DND-41 (cell line): ENCODE measurements at regions not wholly inside any gene's neighbourhood (a gene's known extent, or its start where the extent isn't known, plus 50 kb on each side); places are given as distances from the start of the nearest gene placed in this dataset.

ENCODE experiments used
- EZH2 ChIP-seq: IDR thresholded peaks from 3 replicates; pipeline ENCODE4 v1.6.1; 2012; ENCODE audit warnings: borderline replicate concordance, low read depth, mild to moderate bottlenecking, moderate library complexity, low read length, inconsistent platforms; ENCODE audit not compliant: severe bottlenecking
- TF ChIP-seq, protein P1 (sequence below): IDR thresholded peaks from 2 replicates; pipeline ENCODE4 v1.5.1; 2012; ENCODE audit warnings: borderline replicate concordance, low read length, moderate library complexity, mild to moderate bottlenecking; ENCODE audit not compliant: poor library complexity, severe bottlenecking; ENCODE audit errors: extremely low read depth

DNA sequence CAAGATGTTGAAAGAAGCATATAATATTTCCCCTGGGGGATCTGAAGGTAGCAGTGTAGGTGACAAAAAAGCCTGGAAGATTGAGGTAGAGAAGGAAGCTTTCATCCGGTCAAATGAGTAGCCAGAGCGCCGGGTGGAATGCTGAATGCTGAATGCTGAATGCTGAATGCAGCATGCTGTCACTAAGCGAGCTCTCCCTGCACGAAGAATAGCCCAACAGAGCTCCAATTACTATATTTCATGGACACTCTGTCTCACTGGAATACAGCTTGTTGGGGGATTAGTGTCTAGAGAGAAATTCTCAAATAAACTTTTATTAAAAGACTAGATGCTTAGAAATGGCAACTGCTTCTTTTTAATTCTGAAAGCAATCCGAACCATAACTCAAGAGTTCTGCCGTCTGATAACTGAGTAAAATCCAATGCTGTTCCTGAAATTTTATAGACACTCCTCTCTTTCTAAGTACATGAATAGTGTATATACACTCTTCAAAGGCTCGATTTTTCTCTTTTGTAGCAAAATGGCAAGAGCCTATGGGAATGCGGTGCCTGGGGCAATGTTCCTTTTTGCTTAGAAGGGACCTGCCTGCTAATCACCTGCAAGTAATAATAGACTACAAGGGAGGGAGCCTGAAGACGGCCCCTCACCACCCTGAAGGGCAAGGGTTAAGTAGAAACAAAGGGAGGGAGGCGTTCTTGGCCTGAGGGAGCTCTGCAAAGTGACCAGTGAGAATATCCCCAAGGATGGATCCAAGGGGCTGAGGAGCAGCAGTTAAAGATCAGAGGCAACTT, 203.7 kb upstream of the ESRRG start:
- TF ChIP-seq, protein P1, sequence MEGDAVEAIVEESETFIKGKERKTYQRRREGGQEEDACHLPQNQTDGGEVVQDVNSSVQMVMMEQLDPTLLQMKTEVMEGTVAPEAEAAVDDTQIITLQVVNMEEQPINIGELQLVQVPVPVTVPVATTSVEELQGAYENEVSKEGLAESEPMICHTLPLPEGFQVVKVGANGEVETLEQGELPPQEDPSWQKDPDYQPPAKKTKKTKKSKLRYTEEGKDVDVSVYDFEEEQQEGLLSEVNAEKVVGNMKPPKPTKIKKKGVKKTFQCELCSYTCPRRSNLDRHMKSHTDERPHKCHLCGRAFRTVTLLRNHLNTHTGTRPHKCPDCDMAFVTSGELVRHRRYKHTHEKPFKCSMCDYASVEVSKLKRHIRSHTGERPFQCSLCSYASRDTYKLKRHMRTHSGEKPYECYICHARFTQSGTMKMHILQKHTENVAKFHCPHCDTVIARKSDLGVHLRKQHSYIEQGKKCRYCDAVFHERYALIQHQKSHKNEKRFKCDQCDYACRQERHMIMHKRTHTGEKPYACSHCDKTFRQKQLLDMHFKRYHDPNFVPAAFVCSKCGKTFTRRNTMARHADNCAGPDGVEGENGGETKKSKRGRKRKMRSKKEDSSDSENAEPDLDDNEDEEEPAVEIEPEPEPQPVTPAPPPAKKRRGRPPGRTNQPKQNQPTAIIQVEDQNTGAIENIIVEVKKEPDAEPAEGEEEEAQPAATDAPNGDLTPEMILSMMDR: no peak
- no peak for TF ChIP-seq EZH2
